H1 (cell line): ENCODE measurements at regions not wholly inside any gene's neighbourhood (a gene's known extent, or its start where the extent isn't known, plus 50 kb on each side); places are given as distances from the start of the nearest gene placed in this dataset.

ENCODE experiments used
- BCL11A ChIP-seq, 2 experiments: IDR thresholded peaks; one replicate each; pipeline ENCODE4 v1.6.1; 2011; ENCODE audit warnings: low read depth in 2 of 2, low read length in 2 of 2, mild to moderate bottlenecking in 2 of 2
- CBX8 ChIP-seq: fragments of 300-800, 300-1000 bp; sonication (generic); IDR thresholded peaks from 2 replicates; pipeline ENCODE4 v1.7.1; 2016; ENCODE audit warnings: low read depth, low read length, borderline replicate concordance
- JUN ChIP-seq: IDR thresholded peaks from 2 replicates; pipeline ENCODE4 v1.6.1; 2011; ENCODE audit warnings: low read depth, mild to moderate bottlenecking, improper control_type of control experiment, low read length
- POU5F1 ChIP-seq: IDR thresholded peaks from 2 replicates; pipeline ENCODE4 v1.6.1; 2011; ENCODE audit warnings: low read depth, mild to moderate bottlenecking, low read length, moderate library complexity

- TF ChIP-seq POU5F1 (no peak), BCL11A (IDR thresholded peaks at IDR 0.05; ENCODE audit: low read depth in 2 of 2, low read length in 2 of 2) (no peak), JUN (no peak), CBX8 (no peak)
These were observed 124.4 kb upstream of the AKIRIN2 start for GRCh38 chr6:87826424-87826823.
